ENCODE measurements at regions not wholly inside any gene's neighbourhood (a gene's known extent, or its start where the extent isn't known, plus 50 kb on each side); places are given as distances from the start of the nearest gene placed in this dataset.

DNA sequence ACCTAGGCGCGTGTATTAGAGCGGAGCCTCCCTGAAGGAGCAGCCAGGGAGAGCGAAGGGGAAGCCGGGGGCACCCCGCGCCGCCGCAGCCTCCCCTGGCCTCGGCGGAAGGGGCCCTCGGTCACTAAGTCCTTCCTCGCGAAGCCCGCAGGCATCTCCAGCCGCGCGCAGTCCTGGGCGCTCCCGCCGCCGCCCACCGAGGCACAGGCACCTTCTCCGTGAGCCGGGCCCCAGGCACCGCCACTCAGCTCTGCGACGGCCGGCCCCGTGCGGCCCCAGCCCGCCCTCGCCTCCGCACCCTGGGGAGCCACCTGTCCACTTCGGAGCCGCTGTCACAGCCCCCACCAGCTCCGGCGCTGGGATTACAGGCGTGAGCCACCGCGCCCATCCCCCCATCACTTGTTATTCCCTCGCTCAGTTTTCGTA, 80.8 kb downstream of the ZNF467 start:
- Histone ChIP-seq H3K18ac (ENCODE audit: extremely low read depth, low read length) (no peak overlapping the region), H3K4me1 (replicated peaks in 1 of 4; ENCODE audit: control insufficient read depth in 3 of 4, insufficient read depth in 4 of 4, low read length in 3 of 4) (peaks cover 0 to 2% (median 0%) of the 10 kb centered on the region in 4 experiments; a peak in 2 of 7 replicates), H2AFZ (ENCODE audit: low read length) (peak overlapping the region; percentile 27; the same call in 1 of the 2 replicates), H4K8ac (ENCODE audit: extremely low read depth, insufficient read depth, low read length) (0 out of 2 replicates have a peak overlapping the region, but pooled peaks have one; percentile 25), H3K14ac (ENCODE audit: insufficient read length) (no peak overlapping the region), H3K23me2 (ENCODE audit: low read depth, low read length) (peaks cover 2% of the 10 kb centered on the region; the same call in 1 of the 2 replicates), H3K36me3 (ENCODE audit: control insufficient read depth in 2 of 4, insufficient read depth in 4 of 4, low read length in 3 of 4) (no peaks in the 10 kb centered on the region), H3K27me3 (replicated peaks in 1 of 4; ENCODE audit: control insufficient read depth in 3 of 4, extremely low read depth in 1 of 4, insufficient read depth in 3 of 4, low read length in 3 of 4) (no peaks in the 10 kb centered on the region), H3K4me3 (ENCODE audit: extremely low read depth in 1 of 4, insufficient read depth in 2 of 4, low read depth in 3 of 4, low read length in 4 of 4) (peak overlapping the region; percentile 51 to 81 (median 68)), H3K9me3 (ENCODE audit: insufficient read depth in 2 of 2, low read depth in 1 of 2, low read length in 1 of 2) (0 out of 4 replicates have a peak, but pooled peaks cover 0 to 5% of the 10 kb centered on the region in 2 experiments), H4K91ac (replicated peaks; ENCODE audit: insufficient read length, low read length) (no peak overlapping the region), H2BK12ac (ENCODE audit: low read depth, low read length) (no peak overlapping the region), H2BK20ac (ENCODE audit: low read length) (no peak overlapping the region), H4K20me1 (replicated peaks in 1 of 2; ENCODE audit: control insufficient read depth in 1 of 2, insufficient read depth in 2 of 2, low read length in 2 of 2) (peaks cover 0 to 1% of the 10 kb centered on the region in 2 experiments), H3K56ac (replicated peaks; ENCODE audit: insufficient read length, low read depth, low read length) (no peak overlapping the region), H4K5ac (ENCODE audit: insufficient read length, low read depth, low read length) (no peak overlapping the region), H2AK5ac (ENCODE audit: low read depth, low read length) (no peak overlapping the region), H3K4me2 (ENCODE audit: insufficient read depth in 1 of 2, low read depth in 2 of 2, low read length in 2 of 2) (peak overlapping the region; percentile 68 to 70), H3K27ac (ENCODE audit: low read depth, low read length) (no peak overlapping the region), H3K23ac (ENCODE audit: insufficient read length) (no peak overlapping the region), H3K79me2 (ENCODE audit: control insufficient read depth in 1 of 2, insufficient read depth in 2 of 2, low read length in 2 of 2) (no peaks in the 10 kb centered on the region), H2BK15ac (ENCODE audit: low read length) (no peak overlapping the region), H2BK120ac (replicated peaks; ENCODE audit: low read depth, low read length) (no peak overlapping the region), H2BK5ac (ENCODE audit: low read depth, low read length) (no peak overlapping the region), H3K4ac (replicated peaks; ENCODE audit: insufficient read length, low read depth, low read length) (no peak overlapping the region), H3K79me1 (ENCODE audit: low read depth, low read length) (no peaks in the 10 kb centered on the region), H3K9ac (replicated peaks in 1 of 4; ENCODE audit: extremely low read depth in 1 of 4, low read depth in 3 of 4, low read length in 3 of 4) (peak overlapping the region in 2 of 4 experiments; percentile 17 to 52; a peak in 3 of 7 replicates)
- DNase-seq (ENCODE audit: low read depth in 1 of 2, low spot score in 2 of 2) = peak in 1 of 2 experiments; percentile 75
- no peak for FAIRE-seq
- 5% methylated on average over 24 of the region's 43 CpGs; no CpG with 5 or more reads in 1 of the 2 experiments for WGBS, 2 experiments (ENCODE audit: extremely low coverage in 1 of 2, insufficient coverage in 1 of 2, insufficient read length in 1 of 2, insufficient replicate concordance in 2 of 2, low coverage in 1 of 2, low lambda C conversion rate in 2 of 2, missing lambda C conversion rate in 1 of 2)
- ChIA-PET POLR2A (ENCODE audit: partially characterized antibody) (no interaction called here), CTCF (ENCODE audit: partially characterized antibody) (no interaction called here)
- TF ChIP-seq GABPA (IDR thresholded peaks at IDR 0.05; ENCODE audit: borderline replicate concordance, insufficient read depth, low read length) (0 out of 2 replicates have a peak, but pooled peaks have one; percentile 52), BRCA1 (IDR thresholded peaks at IDR 0.05; ENCODE audit: low read depth, low read length) (no peak), SP4 (IDR thresholded peaks at IDR 0.05; ENCODE audit: low read length) (no peak), ASH2L (IDR thresholded peaks at IDR 0.05; ENCODE audit: low read length) (peak; percentile 89), HDAC2 (IDR thresholded peaks at IDR 0.05; ENCODE audit: borderline replicate concordance in 1 of 2, low read depth in 2 of 2, low read length in 2 of 2) (peak in 1 of 2 experiments; percentile 52; a peak in 1 of 4 replicates), NRF1 (IDR thresholded peaks at IDR 0.05; ENCODE audit: low read depth, low read length) (no peak), TBP (IDR thresholded peaks at IDR 0.05; ENCODE audit: low read depth, low read length) (peak; percentile 43; the same call in 1 of the 2 replicates)
- TF ChIP-seq, protein P1, sequence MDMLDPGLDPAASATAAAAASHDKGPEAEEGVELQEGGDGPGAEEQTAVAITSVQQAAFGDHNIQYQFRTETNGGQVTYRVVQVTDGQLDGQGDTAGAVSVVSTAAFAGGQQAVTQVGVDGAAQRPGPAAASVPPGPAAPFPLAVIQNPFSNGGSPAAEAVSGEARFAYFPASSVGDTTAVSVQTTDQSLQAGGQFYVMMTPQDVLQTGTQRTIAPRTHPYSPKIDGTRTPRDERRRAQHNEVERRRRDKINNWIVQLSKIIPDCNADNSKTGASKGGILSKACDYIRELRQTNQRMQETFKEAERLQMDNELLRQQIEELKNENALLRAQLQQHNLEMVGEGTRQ (IDR thresholded peaks at IDR 0.05; ENCODE audit: low read length) = peak; percentile 45; the same call in 1 of the 2 replicates
- TF ChIP-seq, protein P2, sequence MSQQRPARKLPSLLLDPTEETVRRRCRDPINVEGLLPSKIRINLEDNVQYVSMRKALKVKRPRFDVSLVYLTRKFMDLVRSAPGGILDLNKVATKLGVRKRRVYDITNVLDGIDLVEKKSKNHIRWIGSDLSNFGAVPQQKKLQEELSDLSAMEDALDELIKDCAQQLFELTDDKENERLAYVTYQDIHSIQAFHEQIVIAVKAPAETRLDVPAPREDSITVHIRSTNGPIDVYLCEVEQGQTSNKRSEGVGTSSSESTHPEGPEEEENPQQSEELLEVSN (IDR thresholded peaks at IDR 0.05) = no peak
- TF ChIP-seq, protein P3, sequence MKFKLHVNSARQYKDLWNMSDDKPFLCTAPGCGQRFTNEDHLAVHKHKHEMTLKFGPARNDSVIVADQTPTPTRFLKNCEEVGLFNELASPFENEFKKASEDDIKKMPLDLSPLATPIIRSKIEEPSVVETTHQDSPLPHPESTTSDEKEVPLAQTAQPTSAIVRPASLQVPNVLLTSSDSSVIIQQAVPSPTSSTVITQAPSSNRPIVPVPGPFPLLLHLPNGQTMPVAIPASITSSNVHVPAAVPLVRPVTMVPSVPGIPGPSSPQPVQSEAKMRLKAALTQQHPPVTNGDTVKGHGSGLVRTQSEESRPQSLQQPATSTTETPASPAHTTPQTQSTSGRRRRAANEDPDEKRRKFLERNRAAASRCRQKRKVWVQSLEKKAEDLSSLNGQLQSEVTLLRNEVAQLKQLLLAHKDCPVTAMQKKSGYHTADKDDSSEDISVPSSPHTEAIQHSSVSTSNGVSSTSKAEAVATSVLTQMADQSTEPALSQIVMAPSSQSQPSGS (IDR thresholded peaks at IDR 0.05; ENCODE audit: low read length) = no peak

Measured in H1 (cell line).